Heart left ventricle (tissue), 13 donors: ENCODE measurements at regions not wholly inside any gene's neighbourhood (a gene's known extent, or its start where the extent isn't known, plus 50 kb on each side); places are given as distances from the start of the nearest gene placed in this dataset.

Source experiments
- CTCF ChIP-seq, 12 donors: fragments of 200-600 bp; sonication (generic) in 4 of 12; IDR thresholded peaks; one replicate each; pipeline versions ENCODE4 v1.5.0 to v1.8.0; 2018 to 2022; ENCODE audit warnings: antibody characterized with exemption in 12 of 12, mild to moderate bottlenecking in 5 of 12
- POLR2A ChIP-seq, 2 donors: fragments of 450-650 bp; IDR thresholded peaks; one replicate each; pipeline ENCODE4 v1.6.1; 2017; ENCODE audit warnings: antibody characterized with exemption in 2 of 2, mild to moderate bottlenecking in 2 of 2, moderate library complexity in 2 of 2
- donor health status: ischemic (EF 13 %, LVEDD 7.1; RV severe dilation, severe dysfunction).
- donor health status: DM: no; HTN: yes; CAD: no.
- donor health status: DM: no; HTN: no; CAD: no.
- donor health status: ischemic (EF 25% LVEDD 6.9; RV normal size, moderate dysfunction).
- donor health status: ischemic (EF 25% LVEDD 5.7; RV mildly dilated, moderate dysfunction).
- donor health status: ischemic (EF 35%, LVEDD 5.7; RV mildly dilated, moderate dysfunction).
- donor health status: nonischemic (EF 11% LVEDD 7.7; RV severe dilation, severe dysfunction).
- donor health status: DM: yes; HTN: yes; CAD: no.
- donor health status: PGD.
- donor health status: ischemic (EF 29% LVEDD 5.4; RV normal size, mild dysfunction).
- donor health status: nonischemic (EF 23%, LVEDD 6.1; RV moderate dilation, normal function).

GRCh38 chr12:13380297-13380696 is 183.8 kb downstream of the EMP1 start:
- TF ChIP-seq CTCF (IDR thresholded peaks at IDR 0.05) (no peak), POLR2A (IDR thresholded peaks at IDR 0.05) (no peak)
